ENCODE measurements at regions not wholly inside any gene's neighbourhood (a gene's known extent, or its start where the extent isn't known, plus 50 kb on each side); places are given as distances from the start of the nearest gene placed in this dataset.
A peak's percentile ranks its signal among the peaks of the same experiment; 100 is the strongest.

GRCh38 chr13:106047859-106048258 is 487.6 kb downstream of the EFNB2 start:
- no peak for DNase-seq

- DNase-seq: no peak
Observed at GRCh38 chr13:106042996-106043581, 492.4 kb downstream of the EFNB2 start.

- DNase-seq: no peak
Observed at GRCh38 chr13:106041445-106041844, 494.0 kb downstream of the EFNB2 start.

GRCh38 chr13:106038752-106039151 is 496.7 kb downstream of the EFNB2 start:
- no peak for DNase-seq

- DNase-seq: peak in 4 of 51 donors; percentile 1 to 3 (median 2)
Observed at GRCh38 chr13:106036870-106037269, 498.6 kb downstream of the EFNB2 start.

GRCh38 chr13:106034201-106034600 is 501.3 kb downstream of the EFNB2 start:
- no peak for DNase-seq

GRCh38 chr13:106033659-106034058 is 501.8 kb downstream of the EFNB2 start:
- DNase-seq: no peak

GRCh38 chr13:106032441-106032840 is 503.0 kb downstream of the EFNB2 start:
- DNase-seq: no peak

- no peak for DNase-seq
Observed at GRCh38 chr13:106029676-106030290, 505.7 kb downstream of the EFNB2 start.

GRCh38 chr13:106028911-106029310 is 506.6 kb downstream of the EFNB2 start:
- DNase-seq: no peak

GRCh38 chr13:106011600-106011999 is 523.9 kb downstream of the EFNB2 start:
- no peak for DNase-seq

- DNase-seq: no peak
Observed at GRCh38 chr13:106010836-106011235, 524.6 kb downstream of the EFNB2 start.

- DNase-seq: no peak
Observed at GRCh38 chr13:106008540-106008939, 526.9 kb downstream of the EFNB2 start.

GRCh38 chr13:106007156-106007555 is 528.3 kb downstream of the EFNB2 start:
- DNase-seq: no peak

- DNase-seq: no peak
Observed at GRCh38 chr13:106003651-106004050, 531.8 kb downstream of the EFNB2 start.

GRCh38 chr13:106001443-106001842 is 534.0 kb downstream of the EFNB2 start:
- DNase-seq: no peak

- DNase-seq: peak in 1 of 51 donors; percentile 10
Observed at GRCh38 chr13:105997581-105998550, 537.6 kb downstream of the EFNB2 start.

GRCh38 chr13:105996391-105997025 is 539.0 kb downstream of the EFNB2 start:
- DNase-seq: no peak

- no peak for DNase-seq
Observed at GRCh38 chr13:105994340-105994739, 541.1 kb downstream of the EFNB2 start.

- DNase-seq: peak in 21 of 51 donors; percentile 3 to 54 (median 14)
Observed at GRCh38 chr13:105991622-105992277, 543.7 kb downstream of the EFNB2 start.

- DNase-seq: no peak
Observed at GRCh38 chr13:105991131-105991530, 544.3 kb downstream of the EFNB2 start.

Data from hypothalamus (tissue), 51 donors.